ENCODE measurements at regions not wholly inside any gene's neighbourhood (a gene's known extent, or its start where the extent isn't known, plus 50 kb on each side); places are given as distances from the start of the nearest gene placed in this dataset.
A peak's percentile ranks its signal among the peaks of the same experiment; 100 is the strongest.
"Not testable (repeated sequence)": the region's sequence is repeated elsewhere in the genome, so short reads cannot be mapped to it uniquely, and the experiment has no call there.

DNA sequence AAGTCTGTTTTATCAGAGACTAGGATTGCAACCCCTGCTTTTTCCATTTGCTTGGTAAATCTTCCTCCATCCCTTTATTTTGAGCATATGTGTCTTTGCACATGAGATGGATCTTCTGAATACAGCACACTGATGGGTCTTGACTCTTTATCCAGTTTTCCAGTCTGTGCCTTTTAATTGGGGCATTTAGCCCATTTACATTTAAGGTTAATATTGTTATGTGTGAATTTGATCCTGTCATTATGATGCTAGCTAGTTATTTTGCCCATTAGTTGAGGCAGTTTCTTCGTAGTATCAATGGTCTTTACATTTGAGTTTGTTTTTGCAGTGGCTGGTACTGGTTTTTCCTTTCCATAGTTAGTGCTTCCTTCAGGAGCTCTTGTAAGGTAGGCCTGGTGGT, 120.6 kb upstream of the TNP1 start:
- not testable (repeated sequence) for H3K4me3 ChIP-seq, H3K27ac ChIP-seq

DNA sequence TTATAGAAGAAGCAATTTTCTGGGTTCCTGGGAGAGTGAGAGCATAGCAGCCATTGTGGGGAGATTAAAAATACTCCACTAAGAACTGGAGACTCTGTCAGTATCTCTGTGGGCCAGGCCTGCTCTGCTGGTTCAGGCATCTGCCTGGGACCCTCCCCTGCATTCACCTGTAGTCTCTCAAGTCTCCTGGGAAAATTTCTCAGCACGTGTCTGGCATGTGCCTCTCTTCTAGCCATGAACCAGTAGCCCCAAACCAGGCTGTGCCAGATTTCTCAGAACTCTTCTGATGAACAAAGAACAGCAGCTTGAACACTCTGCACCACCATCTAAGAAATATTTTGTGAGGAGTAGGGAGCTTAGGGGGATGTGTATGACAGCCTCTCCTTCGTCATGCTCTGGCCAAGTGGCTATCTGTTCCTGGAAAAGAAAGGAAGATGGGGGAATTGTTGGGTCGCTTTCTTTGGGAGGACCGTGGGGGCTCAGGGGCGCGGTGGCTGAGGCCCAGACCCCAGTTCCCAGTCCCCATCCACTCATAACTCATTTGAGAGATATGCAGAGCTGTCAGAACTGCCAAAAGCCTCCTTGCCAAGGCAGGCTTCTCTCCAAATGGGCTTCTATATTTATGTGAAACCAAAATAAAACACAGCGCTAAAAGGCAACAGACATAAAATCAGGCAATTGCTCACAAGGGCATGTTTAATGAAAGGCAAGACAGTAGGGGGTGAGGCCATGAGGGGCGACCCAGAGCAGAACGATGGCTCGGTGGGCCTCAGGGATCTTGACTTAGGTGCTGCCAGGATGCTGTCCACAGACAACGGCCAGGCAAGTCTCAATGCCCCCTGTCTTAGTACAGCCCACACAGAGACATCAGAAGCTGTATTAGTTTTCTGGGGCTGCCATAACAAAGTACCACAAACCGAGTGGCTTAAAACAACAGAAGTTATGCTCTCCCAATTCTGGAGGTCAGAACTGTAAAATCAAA, 114.7 kb upstream of the TNP1 start:
- Histone ChIP-seq H3K27ac (peak overlapping the region in 3 of 21 experiments; percentile 12 to 69 (median 69)), H3K4me3 (no peak overlapping the region)

DNA sequence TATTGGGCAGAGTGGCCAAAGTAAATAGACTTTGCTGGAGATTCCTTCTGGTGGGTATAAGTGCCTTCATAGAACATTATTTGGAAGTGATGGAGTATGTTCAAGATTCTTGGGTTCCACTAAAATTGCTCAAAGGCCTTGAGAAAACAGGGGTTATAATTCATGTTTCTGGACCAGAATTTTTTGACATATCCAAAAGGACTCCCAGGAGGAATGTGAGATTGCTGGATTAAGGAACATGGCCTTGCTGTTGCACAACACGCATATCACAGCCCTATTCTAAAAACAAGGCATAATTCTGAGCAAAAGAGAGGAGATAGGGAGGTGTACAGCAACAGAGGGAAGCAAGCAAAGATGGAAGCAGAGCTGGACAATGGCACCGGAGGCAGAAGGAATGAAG, 111.7 kb upstream of the TNP1 start:
- H3K27ac ChIP-seq, result peak overlapping the region in 2 of 21 experiments; percentile 17 to 30
- H3K4me3 ChIP-seq, result no peak overlapping the region

DNA sequence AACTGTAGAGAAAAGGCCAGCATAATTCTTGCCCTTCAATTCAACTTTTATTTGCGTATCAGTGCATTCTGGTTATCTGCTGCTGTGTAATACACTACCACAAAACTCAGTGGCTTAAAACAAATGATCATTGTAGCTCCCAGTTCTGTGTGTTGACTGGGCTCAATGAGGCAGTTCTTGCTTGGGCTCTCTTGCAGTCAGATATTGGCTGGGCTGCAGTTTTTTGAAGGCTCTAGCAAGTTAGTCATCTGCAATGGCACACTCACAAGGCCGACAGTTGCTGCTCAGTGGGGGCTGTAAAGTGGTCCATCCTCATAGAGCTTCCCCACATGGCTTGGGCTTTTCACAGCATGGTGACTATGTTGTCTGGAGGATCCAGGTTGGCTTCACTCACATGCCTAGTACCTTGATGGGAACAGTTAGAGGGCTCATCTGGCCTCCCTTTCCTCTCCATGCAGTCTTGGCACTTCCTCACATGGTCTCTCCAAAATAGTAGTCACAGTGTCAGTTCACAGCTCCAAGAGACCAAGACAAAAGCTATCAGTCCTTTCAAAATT, 110.6 kb upstream of the TNP1 start:
- no peak overlapping the region for H3K27ac ChIP-seq
- H3K4me3 ChIP-seq, result no peak overlapping the region

DNA sequence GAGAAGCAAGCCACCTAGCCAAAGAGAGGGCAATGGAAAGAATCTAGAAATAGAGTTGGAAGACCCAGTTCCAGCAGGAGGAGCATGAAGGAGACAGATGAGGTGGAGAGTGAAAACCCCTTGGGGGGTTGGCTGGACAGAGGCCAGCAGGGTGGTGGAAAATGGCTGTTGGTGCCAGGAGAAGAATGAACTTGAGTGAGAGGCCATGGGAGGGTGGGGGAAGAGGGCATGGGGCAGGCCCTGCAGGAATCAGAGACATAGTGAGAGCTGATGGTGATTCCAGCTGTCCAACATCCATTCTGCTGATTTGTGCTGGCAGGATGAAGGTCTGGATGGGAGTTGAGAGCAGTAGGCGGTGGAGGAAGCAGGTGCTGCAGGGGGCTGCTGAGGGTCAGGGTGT, 108.0 kb upstream of the TNP1 start:
- H3K4me3 ChIP-seq, result no peak overlapping the region
- H3K27ac ChIP-seq, result no peak overlapping the region

DNA sequence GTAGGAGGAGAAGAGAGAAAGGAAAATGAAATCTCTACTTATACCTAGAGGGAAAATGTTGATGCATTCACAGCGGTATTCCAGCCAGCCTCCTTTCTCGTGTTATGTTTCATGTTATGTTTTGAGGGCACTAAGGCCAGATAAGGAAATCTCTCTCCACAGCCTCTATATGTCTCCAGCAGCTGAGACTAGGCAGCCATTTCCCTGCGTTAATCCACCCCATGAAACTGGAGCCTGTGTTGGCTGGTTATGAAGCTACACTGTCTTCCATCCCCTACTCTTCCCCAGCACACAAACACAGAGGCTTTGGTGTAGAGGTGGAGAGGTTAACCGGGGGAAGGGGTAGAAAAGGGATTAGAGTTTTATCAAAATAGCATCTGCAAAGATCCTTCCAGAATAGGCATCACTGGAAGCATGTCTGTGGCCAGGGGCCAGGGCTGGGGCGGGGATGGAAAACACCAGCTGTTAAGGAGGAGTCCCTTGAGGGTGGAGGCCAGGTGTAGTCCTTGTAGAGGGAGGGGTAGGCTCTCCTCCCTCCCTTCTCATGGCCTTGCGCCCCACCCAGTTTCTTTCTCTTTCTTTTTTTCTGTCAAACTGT, 100.9 kb upstream of the TNP1 start:
- H3K27ac ChIP-seq, result no peak overlapping the region
- H3K4me3 ChIP-seq, result no peak overlapping the region

DNA sequence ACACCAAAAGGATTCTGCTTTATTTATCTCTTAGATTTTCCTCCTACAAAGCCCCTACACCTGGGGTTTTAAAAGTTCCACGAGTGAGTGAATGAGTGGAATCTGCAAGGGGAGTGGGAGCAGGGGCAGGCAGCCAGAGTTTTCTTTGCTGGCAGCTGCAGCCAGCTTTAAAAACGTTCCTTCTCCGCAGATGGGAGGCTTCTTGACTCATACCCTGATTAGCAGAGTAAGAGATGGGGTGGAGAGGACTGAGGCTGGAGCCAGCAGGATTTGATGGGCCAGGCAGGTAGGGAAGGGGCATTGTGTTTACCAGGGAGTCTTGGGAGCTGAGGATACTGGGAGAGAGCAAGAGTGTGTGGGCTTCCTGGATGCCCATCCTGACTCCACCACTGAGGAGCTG, 99.6 kb upstream of the TNP1 start:
- Histone ChIP-seq H3K27ac (no peak overlapping the region), H3K4me3 (no peak overlapping the region)

DNA sequence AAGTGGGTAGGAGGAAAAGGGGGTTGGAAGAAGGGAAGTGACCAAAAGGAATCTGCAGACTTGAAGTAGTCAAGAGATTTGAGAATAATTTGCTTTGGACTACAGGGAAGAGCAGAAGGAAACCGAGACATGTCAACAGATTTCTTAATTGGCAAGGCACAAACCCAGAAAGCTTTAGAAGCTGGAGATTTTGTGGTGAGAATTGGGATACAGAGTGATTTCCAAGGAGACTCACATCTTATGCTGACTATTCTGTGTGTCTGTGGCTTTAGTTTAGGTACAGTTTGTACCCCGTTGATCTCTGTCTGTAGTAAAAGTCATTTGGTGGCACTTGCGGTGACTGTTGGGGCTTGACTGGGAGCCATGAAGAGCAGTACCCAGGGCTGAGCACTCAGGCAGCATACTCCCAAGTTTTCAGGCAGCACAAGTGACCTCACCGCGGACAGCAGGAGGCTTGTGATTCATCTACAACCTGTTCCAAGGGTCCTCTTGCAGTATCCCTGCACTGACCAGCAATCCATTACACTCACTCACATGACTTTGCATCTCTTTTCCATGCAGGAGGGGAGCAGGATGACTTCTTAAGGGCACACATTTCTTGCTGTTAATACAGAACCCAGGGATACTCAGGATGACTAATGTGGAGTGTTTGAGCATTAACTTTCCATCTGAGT, 97.1 kb upstream of the TNP1 start:
- no peak overlapping the region for H3K4me3 ChIP-seq
- no peak overlapping the region for H3K27ac ChIP-seq

DNA sequence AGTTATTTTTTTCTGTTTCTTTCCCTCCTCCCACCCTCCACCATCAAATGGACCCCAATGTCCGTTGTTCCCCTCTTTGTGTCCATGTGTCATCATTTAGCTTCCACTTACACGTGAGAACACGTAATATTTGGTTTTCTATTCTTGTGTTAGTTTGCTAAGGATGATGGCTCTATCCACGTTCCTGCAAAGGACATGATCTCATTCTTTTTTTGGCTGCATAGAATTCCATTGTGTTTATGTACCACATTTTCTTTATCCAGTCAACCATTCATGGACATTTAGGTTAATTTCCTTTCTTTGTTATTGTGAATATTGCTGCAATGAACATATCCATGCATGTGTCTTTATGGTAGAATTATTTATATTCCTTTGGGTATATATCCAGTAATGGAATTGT, 91.3 kb upstream of the TNP1 start:
- Histone ChIP-seq H3K4me3 (no peak overlapping the region), H3K27ac (no peak overlapping the region)

DNA sequence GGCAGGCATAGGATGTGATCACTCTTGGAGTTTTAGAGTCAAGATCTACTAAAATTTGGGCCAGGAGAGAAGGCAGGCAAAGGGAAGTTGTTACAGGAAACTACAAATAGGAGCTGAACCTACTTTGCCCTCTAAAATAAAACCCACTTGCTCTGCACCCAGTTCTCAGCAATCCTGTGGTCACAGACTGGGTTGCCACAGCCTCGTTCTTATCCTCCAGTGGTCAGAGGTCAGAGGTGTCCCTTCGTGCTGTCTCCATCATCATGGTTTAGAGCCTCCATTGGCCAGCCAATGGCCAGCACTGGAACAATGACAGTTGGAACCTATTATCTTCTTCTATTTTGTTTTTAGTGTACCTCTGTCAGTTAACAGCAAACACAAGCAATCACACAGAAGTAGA, 90.7 kb upstream of the TNP1 start:
- no peak overlapping the region for H3K4me3 ChIP-seq
- no peak overlapping the region for H3K27ac ChIP-seq

DNA sequence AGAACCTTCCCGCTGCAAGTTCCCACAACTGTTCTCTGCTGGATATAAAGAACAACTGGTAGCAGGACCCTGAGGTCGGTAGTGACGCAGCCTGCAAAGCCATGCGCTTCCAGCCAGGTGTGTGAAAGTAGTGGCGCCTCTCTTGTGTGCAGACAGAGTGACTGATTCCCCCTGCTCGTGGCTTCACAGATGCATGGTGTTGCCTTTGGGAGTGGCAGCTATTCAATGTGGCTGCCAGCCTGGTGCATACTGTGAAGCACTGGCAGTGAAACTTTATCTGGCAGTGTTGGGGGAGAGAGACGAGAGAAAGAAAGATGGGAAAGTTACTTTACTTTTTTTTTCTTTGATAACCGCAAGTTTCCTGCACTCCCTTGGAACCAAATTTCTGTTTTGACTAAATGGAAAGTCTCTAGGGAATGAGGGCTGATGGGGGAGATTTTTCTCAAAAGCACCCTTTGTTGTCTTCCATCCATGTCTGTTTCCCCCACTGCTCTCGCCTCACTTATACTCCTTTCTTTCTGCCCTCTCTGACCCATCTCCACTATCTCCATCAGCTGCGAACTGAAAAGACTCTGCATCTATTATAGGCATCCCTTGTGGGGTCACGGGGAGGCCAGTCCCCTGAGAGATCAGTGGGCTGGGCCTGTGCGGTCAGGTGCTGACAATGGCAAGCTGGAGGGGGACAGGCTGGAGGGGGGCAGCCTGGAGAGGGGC, 90.0 kb upstream of the TNP1 start:
- no peak overlapping the region for H3K27ac ChIP-seq
- no peak overlapping the region for H3K4me3 ChIP-seq

DNA sequence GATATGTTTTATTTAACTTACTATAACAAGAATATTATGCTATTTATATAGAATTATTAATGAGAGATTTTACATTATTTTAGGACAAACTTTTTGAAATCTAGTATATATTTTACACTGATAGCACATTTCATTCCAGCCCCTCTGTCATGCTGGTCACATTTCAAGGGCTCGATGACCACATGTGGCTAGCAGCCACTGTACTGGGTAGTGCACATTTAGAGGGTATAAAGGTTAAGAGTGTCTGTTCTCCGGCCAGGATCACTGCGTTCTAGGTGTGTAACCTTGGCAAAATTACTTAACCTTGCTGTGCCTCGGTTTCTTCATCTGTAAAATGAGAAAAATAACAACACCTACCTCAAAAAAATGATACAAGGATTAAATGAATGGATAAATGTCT, 87.2 kb upstream of the TNP1 start:
- Histone ChIP-seq H3K27ac (no peak overlapping the region), H3K4me3 (no peak overlapping the region)

DNA sequence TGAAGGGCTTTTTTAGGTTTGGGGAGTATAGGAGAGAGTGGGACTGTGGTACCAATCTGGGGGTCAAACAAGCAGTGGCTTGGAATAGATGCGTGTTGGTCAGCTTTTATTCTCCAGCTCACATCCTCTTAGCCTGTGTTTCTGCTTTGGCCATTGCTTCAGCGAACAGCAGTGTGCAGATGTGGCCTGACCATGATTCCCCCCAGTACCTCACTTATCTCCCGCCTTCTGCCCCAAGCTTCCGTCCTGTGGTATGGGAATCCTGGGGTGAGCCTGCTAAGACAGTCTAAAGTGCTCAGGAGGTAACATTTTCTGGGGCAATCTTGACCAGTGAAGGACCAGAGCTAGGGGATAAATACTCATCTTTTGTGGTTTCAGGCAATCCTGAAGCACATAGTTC, 84.9 kb upstream of the TNP1 start:
- Histone ChIP-seq H3K27ac (no peak overlapping the region), H3K4me3 (no peak overlapping the region)

DNA sequence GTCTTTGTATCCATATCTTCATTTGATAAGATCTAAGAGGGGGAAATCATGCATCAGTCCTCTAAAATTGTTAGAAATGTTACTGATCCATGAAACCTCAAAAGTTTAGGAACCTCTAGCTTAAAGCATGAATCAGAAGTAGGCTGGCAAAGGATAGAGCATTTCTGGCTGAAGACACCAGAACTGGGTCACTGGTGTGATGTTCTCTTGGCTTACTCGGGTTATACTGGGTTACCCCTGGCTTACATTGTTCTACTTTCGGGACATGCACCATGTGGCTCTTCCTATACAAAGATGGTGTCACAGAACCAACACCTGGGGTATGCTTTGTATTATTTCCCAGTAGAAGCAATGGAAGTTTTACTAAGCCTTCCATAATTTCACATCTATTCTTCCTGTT, 83.2 kb upstream of the TNP1 start:
- H3K4me3 ChIP-seq, result no peak overlapping the region
- no peak overlapping the region for H3K27ac ChIP-seq

DNA sequence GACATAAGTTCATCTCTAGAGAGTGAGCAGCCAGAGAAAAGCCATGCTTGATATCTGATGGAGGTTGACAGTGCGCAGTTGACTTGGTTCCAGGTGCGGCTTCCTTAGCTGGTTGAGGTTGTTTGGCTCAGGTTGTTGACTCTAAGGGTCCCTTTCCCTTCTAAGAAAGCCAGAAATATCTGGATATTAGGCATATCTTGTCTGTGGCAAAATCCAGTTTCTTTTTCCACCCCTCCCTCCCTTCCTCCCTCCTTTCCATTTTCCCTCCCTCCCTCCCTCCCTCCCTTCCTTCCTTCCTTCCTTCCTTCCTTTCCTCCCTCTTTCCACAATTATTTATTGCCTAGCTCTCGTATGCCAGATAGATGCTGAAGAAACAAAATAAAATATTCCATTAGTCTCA, 82.6 kb upstream of the TNP1 start:
- H3K27ac ChIP-seq, result no peak overlapping the region
- no peak overlapping the region for H3K4me3 ChIP-seq

DNA sequence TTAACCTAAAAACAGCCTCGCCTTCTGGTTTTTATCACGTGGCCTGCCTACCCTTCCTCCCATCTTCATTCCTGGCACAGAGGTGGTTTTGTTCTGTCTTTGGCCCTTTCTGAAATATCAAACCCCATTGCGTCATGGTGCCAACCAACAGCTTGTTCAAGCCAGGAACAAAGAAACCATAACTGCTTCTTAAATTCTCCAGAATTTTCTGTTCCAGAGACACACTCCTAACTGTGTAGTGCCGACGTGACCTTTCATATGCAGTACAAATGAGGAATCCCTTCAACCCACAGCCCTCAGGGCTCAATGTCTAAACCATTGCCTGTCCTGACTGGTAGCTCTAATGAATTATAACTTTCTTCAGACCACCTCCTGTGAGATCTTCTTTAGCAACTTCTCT, 82.2 kb upstream of the TNP1 start:
- H3K27ac ChIP-seq, result no peak overlapping the region

DNA sequence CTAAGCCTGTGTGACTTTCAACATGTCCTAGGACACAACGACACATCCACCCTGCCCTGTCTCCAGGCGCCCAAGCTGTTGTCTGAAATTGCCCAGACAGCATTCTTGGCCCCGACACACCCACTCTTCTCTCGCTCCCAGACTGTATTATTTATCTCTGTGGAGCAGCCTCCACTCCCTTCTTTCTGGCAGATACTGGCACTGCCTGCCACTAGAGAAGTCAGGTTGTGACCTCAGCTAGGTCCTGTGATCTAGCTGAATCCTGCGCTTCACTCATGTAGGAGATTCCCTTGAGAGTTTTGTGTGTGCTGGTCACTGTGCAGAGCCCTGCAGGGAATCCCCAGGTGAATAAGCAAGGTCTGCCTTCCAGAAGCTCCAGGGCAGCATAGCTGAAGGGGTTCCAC, 77.1 kb upstream of the TNP1 start:
- peak overlapping the region in 2 of 21 experiments; percentile 14 to 48 for H3K27ac ChIP-seq
- no peak overlapping the region for H3K4me3 ChIP-seq

More for the DNA sequence above, 82.2 kb upstream of the TNP1 start:
- no peak overlapping the region for H3K4me3 ChIP-seq

DNA sequence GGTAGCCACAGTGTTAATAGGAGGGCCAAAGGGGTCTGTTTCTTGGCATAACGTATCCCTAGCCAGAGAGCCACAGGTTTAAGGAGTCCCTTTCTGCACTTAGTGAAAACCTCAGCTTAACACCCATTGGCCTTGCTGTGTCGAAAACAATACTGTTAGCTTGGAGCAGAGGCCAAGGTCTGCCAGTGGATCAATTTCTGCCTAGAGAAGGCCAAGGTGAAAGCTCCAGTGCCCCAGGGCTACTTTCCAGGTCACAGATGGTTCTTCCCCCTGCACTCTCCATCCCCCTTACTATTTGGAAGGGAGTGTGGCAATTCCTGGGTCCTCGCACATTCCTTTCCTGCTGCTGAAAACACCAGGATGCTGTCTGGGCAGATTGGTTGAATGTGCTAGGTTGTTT, 74.8 kb upstream of the TNP1 start:
- H3K27ac ChIP-seq, result no peak overlapping the region
- no peak overlapping the region for H3K4me3 ChIP-seq

DNA sequence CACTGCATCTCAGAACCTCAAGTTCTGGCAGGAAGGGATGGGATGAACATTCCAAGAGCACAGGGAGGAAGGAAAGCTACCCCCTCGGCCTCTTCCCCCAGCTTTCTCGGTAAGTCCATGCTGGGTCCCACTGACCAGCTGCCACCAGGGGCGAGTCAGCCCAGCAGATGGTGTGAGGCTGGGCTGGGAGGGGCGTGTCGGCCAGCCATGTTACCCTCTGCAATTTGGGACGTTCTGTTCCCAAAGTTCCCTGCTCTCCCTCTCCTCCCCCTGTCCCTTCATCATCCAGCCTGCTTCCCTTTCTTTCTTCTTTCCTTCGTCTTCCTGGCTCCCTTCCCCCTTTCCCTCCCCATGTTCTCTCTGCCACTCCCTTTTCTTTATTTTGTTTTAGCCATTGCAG, 74.3 kb upstream of the TNP1 start:
- H3K4me3 ChIP-seq, result no peak overlapping the region
- peak overlapping the region in 1 of 21 experiments; percentile 60 for H3K27ac ChIP-seq

Measured in skin epidermis (tissue), 12 donors.